GM21528 (cell line): ENCODE measurements at regions not wholly inside any gene's neighbourhood (a gene's known extent, or its start where the extent isn't known, plus 50 kb on each side); places are given as distances from the start of the nearest gene placed in this dataset.
"Not testable (repeated sequence)": the region's sequence is repeated elsewhere in the genome, so short reads cannot be mapped to it uniquely, and the experiment has no call there.

Experiments used
- ATAC-seq: cut with Tn5 transposase; IDR thresholded peaks from one replicate; pipeline ENCODE4 v1.9.1; 2021; ENCODE audit warnings: mild to moderate bottlenecking, moderate library complexity; ENCODE audit not compliant: unreplicated experiment, low FRiP score

GRCh38 chr9:26132746-26133312, 454.6 kb upstream of the TUSC1 start:
- no peak for ATAC-seq

GRCh38 chr9:26131886-26132285, 453.6 kb upstream of the TUSC1 start:
- no peak for ATAC-seq

GRCh38 chr9:26129217-26129616, 451.0 kb upstream of the TUSC1 start:
- ATAC-seq, result no peak

- ATAC-seq, result no peak
Observed at GRCh38 chr9:26125693-26126092, 447.4 kb upstream of the TUSC1 start.

- ATAC-seq, result not testable (repeated sequence)
Observed at GRCh38 chr9:26116085-26116484, 437.8 kb upstream of the TUSC1 start.

GRCh38 chr9:26112724-26113123, 434.5 kb upstream of the TUSC1 start:
- no peak for ATAC-seq

GRCh38 chr9:26086396-26086795, 408.2 kb upstream of the TUSC1 start:
- no peak for ATAC-seq

GRCh38 chr9:26081847-26082246, 403.6 kb upstream of the TUSC1 start:
- no peak for ATAC-seq

- no peak for ATAC-seq
Observed at GRCh38 chr9:26078706-26079105, 400.5 kb upstream of the TUSC1 start.

- ATAC-seq, result no peak
Observed at GRCh38 chr9:26077860-26078259, 399.6 kb upstream of the TUSC1 start.

- no peak for ATAC-seq
Observed at GRCh38 chr9:26067608-26068007, 389.4 kb upstream of the TUSC1 start.

- no peak for ATAC-seq
Observed at GRCh38 chr9:26066237-26066636, 388.0 kb upstream of the TUSC1 start.

GRCh38 chr9:26061948-26062575, 383.8 kb upstream of the TUSC1 start:
- ATAC-seq, result no peak

GRCh38 chr9:26058111-26058895, 380.1 kb upstream of the TUSC1 start:
- no peak for ATAC-seq

GRCh38 chr9:26057050-26057449, 378.8 kb upstream of the TUSC1 start:
- no peak for ATAC-seq

GRCh38 chr9:26054600-26055520, 376.6 kb upstream of the TUSC1 start:
- ATAC-seq, result no peak

GRCh38 chr9:26053954-26054353, 375.7 kb upstream of the TUSC1 start:
- ATAC-seq, result no peak

GRCh38 chr9:26043431-26043830, 365.2 kb upstream of the TUSC1 start:
- ATAC-seq, result no peak

- no peak for ATAC-seq
Observed at GRCh38 chr9:26034786-26035185, 356.5 kb upstream of the TUSC1 start.

- no peak for ATAC-seq
Observed at GRCh38 chr9:26033336-26033735, 355.1 kb upstream of the TUSC1 start.
